ENCODE measurements at regions not wholly inside any gene's neighbourhood (a gene's known extent, or its start where the extent isn't known, plus 50 kb on each side); places are given as distances from the start of the nearest gene placed in this dataset.

DNA sequence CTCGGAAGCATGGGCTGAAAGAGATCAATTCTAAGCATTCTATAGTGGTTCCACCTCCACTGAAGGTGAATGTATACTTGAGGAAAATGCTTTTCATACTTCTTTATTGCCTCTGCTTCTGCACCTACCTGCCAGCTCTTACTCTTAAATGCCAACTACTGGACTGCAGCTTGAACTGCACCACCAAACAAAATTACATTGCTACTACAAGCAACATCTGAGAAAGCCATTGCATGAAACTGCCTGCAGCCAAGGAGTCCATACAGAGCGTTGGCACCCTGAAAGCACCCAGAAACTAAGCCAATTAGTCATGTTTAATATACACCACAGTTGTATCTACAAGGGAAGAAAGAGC is 440.9 kb downstream of the BTBD3 start:
- Histone ChIP-seq H3K9me3 (no peaks in the 10 kb centered on the region), H3K27me3 (no peaks in the 10 kb centered on the region), H3K36me3 (no peaks in the 10 kb centered on the region), H3K4me3 (no peak overlapping the region), H3K27ac (no peak overlapping the region), H3K4me1 (ENCODE audit: insufficient read depth) (no peaks in the 10 kb centered on the region)
- TF ChIP-seq, protein P1, sequence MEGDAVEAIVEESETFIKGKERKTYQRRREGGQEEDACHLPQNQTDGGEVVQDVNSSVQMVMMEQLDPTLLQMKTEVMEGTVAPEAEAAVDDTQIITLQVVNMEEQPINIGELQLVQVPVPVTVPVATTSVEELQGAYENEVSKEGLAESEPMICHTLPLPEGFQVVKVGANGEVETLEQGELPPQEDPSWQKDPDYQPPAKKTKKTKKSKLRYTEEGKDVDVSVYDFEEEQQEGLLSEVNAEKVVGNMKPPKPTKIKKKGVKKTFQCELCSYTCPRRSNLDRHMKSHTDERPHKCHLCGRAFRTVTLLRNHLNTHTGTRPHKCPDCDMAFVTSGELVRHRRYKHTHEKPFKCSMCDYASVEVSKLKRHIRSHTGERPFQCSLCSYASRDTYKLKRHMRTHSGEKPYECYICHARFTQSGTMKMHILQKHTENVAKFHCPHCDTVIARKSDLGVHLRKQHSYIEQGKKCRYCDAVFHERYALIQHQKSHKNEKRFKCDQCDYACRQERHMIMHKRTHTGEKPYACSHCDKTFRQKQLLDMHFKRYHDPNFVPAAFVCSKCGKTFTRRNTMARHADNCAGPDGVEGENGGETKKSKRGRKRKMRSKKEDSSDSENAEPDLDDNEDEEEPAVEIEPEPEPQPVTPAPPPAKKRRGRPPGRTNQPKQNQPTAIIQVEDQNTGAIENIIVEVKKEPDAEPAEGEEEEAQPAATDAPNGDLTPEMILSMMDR (IDR thresholded peaks at IDR 0.05): no peak
- TF ChIP-seq EP300 (IDR thresholded peaks at IDR 0.05) (no peak), POLR2A (IDR thresholded peaks at IDR 0.05) (no peak)
- DNase-seq: no peak
- intact Hi-C loops (cut with DNase I): no loop called here
- WGBS, 3 donors: 91 to 93% (median 92%) methylated on average over 2 of the region's 2 CpGs

DNA sequence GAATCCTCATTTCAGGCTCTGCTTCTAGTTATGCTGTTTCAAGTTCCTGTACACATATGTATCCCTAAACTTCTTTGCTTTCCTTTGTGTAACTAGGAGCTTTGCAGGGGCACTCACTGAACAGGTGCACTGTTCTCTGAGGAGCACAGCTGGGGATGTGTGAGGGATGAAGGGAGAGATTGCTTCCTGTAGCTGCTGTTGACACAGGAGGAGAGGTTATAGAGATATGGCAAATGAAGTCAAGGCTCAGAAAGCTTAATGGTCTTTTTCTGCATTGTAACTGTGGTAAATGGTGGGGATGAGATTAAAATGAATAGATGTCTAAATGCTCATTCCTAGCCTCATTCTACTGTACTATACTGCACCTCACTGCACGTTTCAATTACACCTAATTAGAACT is 454.3 kb downstream of the BTBD3 start:
- H3K9me3 ChIP-seq: no peaks in the 10 kb centered on the region
- no peaks in the 10 kb centered on the region for H3K27me3 ChIP-seq
- no peaks in the 10 kb centered on the region for H3K36me3 ChIP-seq
- no peak overlapping the region for H3K27ac ChIP-seq
- WGBS, 3 donors: 32 to 42% (median 39%) methylated on average over 1 of the region's 1 CpG
- TF ChIP-seq, protein P1 (IDR thresholded peaks at IDR 0.05): no peak
- H3K4me1 ChIP-seq (ENCODE audit: insufficient read depth): no peaks in the 10 kb centered on the region
- intact Hi-C loops (cut with DNase I): no loop called here
- no peak overlapping the region for H3K4me3 ChIP-seq
- no peak for DNase-seq

DNA sequence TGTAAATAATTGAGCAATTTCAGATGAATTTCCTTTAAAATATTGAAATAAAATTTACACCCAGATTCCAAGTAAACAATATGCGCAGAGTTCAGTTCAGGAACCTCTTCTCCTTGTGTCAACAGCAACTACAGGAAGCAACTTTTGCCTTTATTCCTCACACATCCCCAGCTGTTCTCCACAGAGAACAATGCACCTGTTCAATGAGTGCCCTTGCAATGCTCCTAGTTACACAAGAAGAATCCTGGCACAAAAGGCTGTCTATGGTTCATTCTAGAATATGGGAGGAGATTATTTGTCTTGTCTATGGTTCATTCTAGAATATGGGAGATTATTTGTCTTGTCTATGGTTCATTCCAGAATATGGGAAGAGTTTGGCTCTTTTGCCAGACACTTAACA is 454.9 kb downstream of the BTBD3 start:
- Histone ChIP-seq H3K4me1 (ENCODE audit: insufficient read depth) (no peaks in the 10 kb centered on the region), H3K27ac (no peak overlapping the region), H3K27me3 (no peaks in the 10 kb centered on the region), H3K36me3 (no peaks in the 10 kb centered on the region), H3K4me3 (no peak overlapping the region), H3K9me3 (no peaks in the 10 kb centered on the region)
- intact Hi-C loops (cut with DNase I): no loop called here
- WGBS, 3 donors: 88 to 97% (median 91%) methylated on average over 1 of the region's 1 CpG
- TF ChIP-seq POLR2A (IDR thresholded peaks at IDR 0.05) (no peak), EP300 (IDR thresholded peaks at IDR 0.05) (no peak)
- TF ChIP-seq, protein P1 (IDR thresholded peaks at IDR 0.05): no peak
- DNase-seq: no peak

DNA sequence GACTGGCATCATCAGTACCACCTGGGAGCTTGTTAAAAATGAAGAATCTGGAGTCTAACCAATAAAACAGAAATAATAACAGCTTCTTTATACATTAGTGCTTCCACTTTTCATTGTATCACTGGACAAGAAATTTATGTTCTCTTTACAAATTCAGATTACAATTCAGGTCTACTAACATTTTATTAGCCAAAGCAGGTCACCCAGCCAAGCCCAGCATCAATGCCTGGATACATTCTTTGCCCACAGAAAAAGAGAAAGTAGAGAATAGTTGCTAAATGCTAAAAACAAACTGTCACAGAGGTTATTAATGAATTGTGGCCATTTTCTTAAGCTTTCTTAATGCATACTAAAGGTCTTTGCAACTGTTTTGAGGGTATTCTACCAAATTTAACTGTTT is 458.3 kb downstream of the BTBD3 start:
- TF ChIP-seq, protein P1 (IDR thresholded peaks at IDR 0.05): no peak
- TF ChIP-seq EP300 (IDR thresholded peaks at IDR 0.05) (no peak), POLR2A (IDR thresholded peaks at IDR 0.05) (no peak)
- no peak for DNase-seq
- Histone ChIP-seq H3K9me3 (no peaks in the 10 kb centered on the region), H3K27me3 (no peaks in the 10 kb centered on the region), H3K36me3 (no peaks in the 10 kb centered on the region), H3K4me3 (no peak overlapping the region), H3K4me1 (ENCODE audit: insufficient read depth) (no peaks in the 10 kb centered on the region), H3K27ac (no peak overlapping the region)
- intact Hi-C loops (cut with DNase I): no loop called here

DNA sequence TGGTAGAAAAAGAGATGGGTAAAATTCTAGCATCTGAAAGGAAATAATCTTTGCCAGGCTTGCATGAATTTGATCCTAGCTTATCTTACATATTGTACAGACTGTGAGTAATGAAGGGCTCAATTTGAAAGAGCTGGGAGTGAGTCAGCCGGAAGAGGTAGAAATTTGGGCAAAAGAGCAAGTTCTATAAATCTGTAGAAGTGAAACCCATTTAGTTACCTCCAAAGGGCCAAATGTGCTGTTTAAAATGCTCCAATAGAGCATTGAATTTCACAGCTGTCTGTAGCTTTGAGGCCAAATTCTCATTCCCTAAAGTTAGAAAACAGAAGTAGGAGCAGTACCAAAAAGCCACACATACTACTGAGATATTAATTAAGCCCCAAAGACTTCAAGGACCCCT is 466.1 kb downstream of the BTBD3 start:
- Histone ChIP-seq H3K4me3 (no peak overlapping the region), H3K9me3 (no peaks in the 10 kb centered on the region), H3K4me1 (ENCODE audit: insufficient read depth) (peaks cover 7% of the 10 kb centered on the region), H3K36me3 (no peaks in the 10 kb centered on the region), H3K27ac (peak overlapping the region in 1 of 2 donors; percentile 16), H3K27me3 (no peaks in the 10 kb centered on the region)
- 4 to 14% (median 5%) methylated on average over 1 of the region's 1 CpG for WGBS, 3 donors
- intact Hi-C loops (cut with DNase I): no loop called here
- DNase-seq: no peak
- TF ChIP-seq POLR2A (IDR thresholded peaks at IDR 0.05): no peak
- no peak for TF ChIP-seq EP300 (IDR thresholded peaks at IDR 0.05)
- TF ChIP-seq, protein P1 (IDR thresholded peaks at IDR 0.05): no peak
